ENCODE measurements at regions not wholly inside any gene's neighbourhood (a gene's known extent, or its start where the extent isn't known, plus 50 kb on each side); places are given as distances from the start of the nearest gene placed in this dataset.

DNA sequence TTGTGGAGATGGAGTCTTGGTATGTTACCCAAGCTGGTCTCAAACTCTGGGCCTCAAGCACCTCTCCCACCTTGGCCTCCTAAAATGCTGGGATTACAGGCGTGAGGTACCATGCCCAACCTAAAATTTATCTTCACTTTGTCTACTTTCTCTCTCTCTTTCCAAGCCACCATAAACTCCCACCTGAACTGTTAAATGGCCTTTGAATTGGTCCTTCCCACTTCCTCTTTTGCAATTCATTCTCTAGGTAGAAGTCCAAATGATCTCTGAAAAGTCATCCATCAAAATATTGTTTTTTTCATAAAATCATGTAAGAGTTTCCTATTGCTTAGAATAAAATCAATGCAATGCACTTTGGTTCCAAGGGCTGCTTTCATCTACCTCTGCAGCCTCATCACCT, 90.1 kb upstream of the CELF2 start:
- Histone ChIP-seq H3K27me3 (ENCODE audit: control insufficient read depth, extremely low read depth, insufficient read depth, low read length) (no peaks in the 10 kb centered on the region), H4K20me1 (ENCODE audit: control insufficient read depth, extremely low read depth, insufficient read depth, low read length) (no peaks in the 10 kb centered on the region), H3K79me2 (ENCODE audit: control insufficient read depth, insufficient read depth, low read length) (no peaks in the 10 kb centered on the region), H2AFZ (ENCODE audit: control insufficient read depth, low read length) (no peak overlapping the region), H3K4me2 (ENCODE audit: control insufficient read depth, extremely low read depth, insufficient read depth, low read depth, low read length) (no peak overlapping the region), H3K9ac (ENCODE audit: control insufficient read depth, extremely low read depth, insufficient read depth, low read length) (no peak overlapping the region), H3K9me1 (ENCODE audit: control insufficient read depth, extremely low read depth, insufficient read depth, low read length) (no peaks in the 10 kb centered on the region), H3K9me3 (ENCODE audit: control insufficient read depth, low read depth, low read length) (no peaks in the 10 kb centered on the region), H3K36me3 (ENCODE audit: control insufficient read depth in 2 of 2, extremely low read depth in 1 of 2, insufficient read depth in 2 of 2, low read length in 2 of 2) (no peaks in the 10 kb centered on the region), H3K4me3 (ENCODE audit: control insufficient read depth in 2 of 3, extremely low read depth in 1 of 3, insufficient read depth in 2 of 3, low read depth in 1 of 3, low read length in 3 of 3) (no peak overlapping the region), H3K27ac (ENCODE audit: control insufficient read depth, insufficient read depth, low read length) (no peak overlapping the region), H3K4me1 (ENCODE audit: control insufficient read depth, extremely low read depth, insufficient read depth, low read length) (no peaks in the 10 kb centered on the region)
- no peak for FAIRE-seq
- TF ChIP-seq, protein P1, sequence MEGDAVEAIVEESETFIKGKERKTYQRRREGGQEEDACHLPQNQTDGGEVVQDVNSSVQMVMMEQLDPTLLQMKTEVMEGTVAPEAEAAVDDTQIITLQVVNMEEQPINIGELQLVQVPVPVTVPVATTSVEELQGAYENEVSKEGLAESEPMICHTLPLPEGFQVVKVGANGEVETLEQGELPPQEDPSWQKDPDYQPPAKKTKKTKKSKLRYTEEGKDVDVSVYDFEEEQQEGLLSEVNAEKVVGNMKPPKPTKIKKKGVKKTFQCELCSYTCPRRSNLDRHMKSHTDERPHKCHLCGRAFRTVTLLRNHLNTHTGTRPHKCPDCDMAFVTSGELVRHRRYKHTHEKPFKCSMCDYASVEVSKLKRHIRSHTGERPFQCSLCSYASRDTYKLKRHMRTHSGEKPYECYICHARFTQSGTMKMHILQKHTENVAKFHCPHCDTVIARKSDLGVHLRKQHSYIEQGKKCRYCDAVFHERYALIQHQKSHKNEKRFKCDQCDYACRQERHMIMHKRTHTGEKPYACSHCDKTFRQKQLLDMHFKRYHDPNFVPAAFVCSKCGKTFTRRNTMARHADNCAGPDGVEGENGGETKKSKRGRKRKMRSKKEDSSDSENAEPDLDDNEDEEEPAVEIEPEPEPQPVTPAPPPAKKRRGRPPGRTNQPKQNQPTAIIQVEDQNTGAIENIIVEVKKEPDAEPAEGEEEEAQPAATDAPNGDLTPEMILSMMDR (optimal IDR thresholded peaks at IDR 0.05 in 1 of 3, IDR thresholded peaks at IDR 0.05 in 1 of 3, conservative IDR thresholded peaks at IDR 0.05 in 1 of 3; ENCODE audit: extremely low read depth in 1 of 3, insufficient read depth in 2 of 3, low read length in 3 of 3): no peak
- TF ChIP-seq EZH2 (IDR thresholded peaks at IDR 0.05; ENCODE audit: low read length): no peak
- no peak for DNase-seq (ENCODE audit: low read depth, low spot score)
- dilution Hi-C loops (cut with MboI; ENCODE audit: extremely low pct_ligation_motif_present, low sequenced_read_pairs): no loop called here

DNA sequence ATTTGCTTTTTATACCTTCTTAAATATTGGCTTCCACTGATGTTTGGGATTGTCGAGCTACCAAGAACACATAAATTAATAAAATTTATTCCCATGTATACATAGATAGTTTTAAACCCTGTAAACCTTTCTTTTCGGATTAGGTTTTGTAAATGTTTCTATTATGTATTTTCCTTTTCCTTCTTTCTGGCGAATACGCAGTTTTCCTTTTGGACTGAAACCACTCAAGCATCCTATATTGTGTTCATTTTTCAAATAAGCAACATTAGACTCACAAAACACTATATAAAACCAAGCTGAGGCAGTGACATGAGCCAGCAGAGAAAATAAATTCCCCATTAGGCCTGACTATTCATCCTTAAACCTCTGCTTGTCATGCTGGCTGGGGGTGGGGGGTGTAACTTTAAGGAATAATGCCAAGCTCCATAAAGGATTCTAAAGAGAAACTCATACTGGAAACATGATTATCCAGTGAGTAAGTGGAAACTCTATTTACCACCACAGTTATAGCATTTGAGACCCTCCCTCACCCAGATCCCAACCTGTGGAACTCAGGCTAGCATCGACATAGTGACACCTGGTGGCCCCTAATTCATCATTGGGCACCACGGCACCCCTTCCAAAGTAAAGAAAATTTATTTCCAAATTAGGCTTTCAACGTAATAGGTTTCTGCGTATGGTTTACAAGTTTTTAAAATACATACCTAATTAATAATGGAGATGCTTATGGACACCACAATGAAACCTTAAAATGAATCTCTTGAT, 86.5 kb upstream of the CELF2 start:
- H3K36me3 ChIP-seq (ENCODE audit: control insufficient read depth in 2 of 2, extremely low read depth in 1 of 2, insufficient read depth in 2 of 2, low read length in 2 of 2): no peaks in the 10 kb centered on the region
- H2AFZ ChIP-seq (ENCODE audit: control insufficient read depth, low read length): no peak overlapping the region
- no peaks in the 10 kb centered on the region for H3K9me3 ChIP-seq (ENCODE audit: control insufficient read depth, low read depth, low read length)
- DNase-seq (ENCODE audit: low read depth, low spot score) (no peak), FAIRE-seq (no peak)
- no peak overlapping the region for H3K4me2 ChIP-seq (ENCODE audit: control insufficient read depth, extremely low read depth, insufficient read depth, low read depth, low read length)
- dilution Hi-C loops (cut with MboI; ENCODE audit: extremely low pct_ligation_motif_present, low sequenced_read_pairs): no loop called here
- no peaks in the 10 kb centered on the region for H3K79me2 ChIP-seq (ENCODE audit: control insufficient read depth, insufficient read depth, low read length)
- no peak overlapping the region for H3K4me3 ChIP-seq (ENCODE audit: control insufficient read depth in 2 of 3, extremely low read depth in 1 of 3, insufficient read depth in 2 of 3, low read depth in 1 of 3, low read length in 3 of 3)
- no peak overlapping the region for H3K9ac ChIP-seq (ENCODE audit: control insufficient read depth, extremely low read depth, insufficient read depth, low read length)
- TF ChIP-seq, protein P1 (optimal IDR thresholded peaks at IDR 0.05 in 1 of 3, IDR thresholded peaks at IDR 0.05 in 1 of 3, conservative IDR thresholded peaks at IDR 0.05 in 1 of 3; ENCODE audit: extremely low read depth in 1 of 3, insufficient read depth in 2 of 3, low read length in 3 of 3): peak in 1 of 3 experiments; percentile 37
- TF ChIP-seq EZH2 (IDR thresholded peaks at IDR 0.05; ENCODE audit: low read length): no peak
- H3K9me1 ChIP-seq (ENCODE audit: control insufficient read depth, extremely low read depth, insufficient read depth, low read length): no peaks in the 10 kb centered on the region
- H3K27ac ChIP-seq (ENCODE audit: control insufficient read depth, insufficient read depth, low read length): no peak overlapping the region
- no peaks in the 10 kb centered on the region for H4K20me1 ChIP-seq (ENCODE audit: control insufficient read depth, extremely low read depth, insufficient read depth, low read length)
- no peaks in the 10 kb centered on the region for H3K27me3 ChIP-seq (ENCODE audit: control insufficient read depth, extremely low read depth, insufficient read depth, low read length)
- no peaks in the 10 kb centered on the region for H3K4me1 ChIP-seq (ENCODE audit: control insufficient read depth, extremely low read depth, insufficient read depth, low read length)
